IMR-90 (cell line): ENCODE measurements at regions not wholly inside any gene's neighbourhood (a gene's known extent, or its start where the extent isn't known, plus 50 kb on each side); places are given as distances from the start of the nearest gene placed in this dataset.

ENCODE experiments used
- ATAC-seq: fragments of 200-7000 bp; cut with Tn5 transposase; 2 replicates; pipeline ENCODE4 v1.9.1; 2020; ENCODE audit warnings: low read depth, mild to moderate bottlenecking, moderate library complexity
- BruUV-seq: library from RNA; stranded (reverse); fragments of 400-500 nt; replicated peaks from 2 replicates; lab custom pipeline; 2021; lab: Mats Ljungman, UMichigan
- CTCF ChIA-PET: fragments of 300-600 bp; formaldehyde crosslinking; extraction: SDS; loops from one replicate; lab custom pipeline; 2021; ENCODE audit warnings: antibody characterized with exemption; lab: Yijun Ruan, JAX
- POLR2A ChIA-PET: fragments of 300-600 bp; sonication (Branson Sonifier 250); formaldehyde crosslinking; loops from one replicate; lab custom pipeline; 2022; ENCODE audit warnings: antibody characterized with exemption; ENCODE audit not compliant: unreplicated experiment; lab: Charles Lee
- DNase-seq: peaks from one replicate; pipeline ENCODE4 v3.0.0; 2013
- H2AFZ ChIP-seq: replicated peaks from 2 replicates; pipeline ENCODE3; 2013; ENCODE audit warnings: low read length, mild to moderate bottlenecking; ENCODE audit not compliant: poor library complexity
- H2AK5ac ChIP-seq: 2 replicates; pipeline ENCODE4 v1.6.1; 2013; ENCODE audit warnings: low read depth, low read length, inconsistent platforms
- H2AK9ac ChIP-seq: replicated peaks from 2 replicates; pipeline ENCODE3; 2013; ENCODE audit warnings: mild to moderate bottlenecking, low read depth, low read length, moderate library complexity; ENCODE audit not compliant: poor library complexity
- H2BK120ac ChIP-seq: 2 replicates; pipeline ENCODE4 v1.6.1; 2013; ENCODE audit warnings: low read depth, low read length, inconsistent platforms
- H2BK15ac ChIP-seq: 3 replicates; pipeline ENCODE4 v1.6.1; 2013; ENCODE audit warnings: low read depth, low read length, inconsistent platforms
- H2BK20ac ChIP-seq: 2 replicates; pipeline ENCODE4 v1.6.1; 2013; ENCODE audit warnings: low read depth, mild to moderate bottlenecking, inconsistent platforms, low read length, moderate library complexity
- H2BK5ac ChIP-seq: 2 replicates; pipeline ENCODE4 v1.6.1; 2013; ENCODE audit warnings: mild to moderate bottlenecking, low read depth, low read length, inconsistent platforms; ENCODE audit not compliant: poor library complexity, severe bottlenecking
- H3K14ac ChIP-seq: replicated peaks from 2 replicates; pipeline ENCODE4 v1.6.1; 2013; ENCODE audit warnings: low read depth, low read length, inconsistent platforms
- H3K18ac ChIP-seq: 2 replicates; pipeline ENCODE4 v1.6.1; 2013; ENCODE audit warnings: low read depth, low read length, control low read depth
- H3K23ac ChIP-seq: 2 replicates; pipeline ENCODE4 v1.6.1; 2013; ENCODE audit warnings: low read depth, low read length, inconsistent platforms
- H3K27ac ChIP-seq: 2 replicates; pipeline ENCODE4 v1.5.1; 2013; ENCODE audit warnings: mild to moderate bottlenecking, control low read depth, low read length; ENCODE audit not compliant: insufficient read depth
- H3K27me3 ChIP-seq: 2 replicates; pipeline ENCODE4 v1.6.1; 2013; ENCODE audit warnings: low read length; ENCODE audit not compliant: control insufficient read depth, insufficient read depth
- H3K36me3 ChIP-seq: 2 replicates; pipeline ENCODE4 v1.6.1; 2013; ENCODE audit warnings: low read length, mixed read lengths; ENCODE audit not compliant: control insufficient read depth, insufficient read depth
- H3K4ac ChIP-seq: 2 replicates; pipeline ENCODE4 v1.6.1; 2013; ENCODE audit warnings: low read depth, low read length, inconsistent platforms
- H3K4me1 ChIP-seq: 2 replicates; pipeline ENCODE4 v1.6.1; 2013; ENCODE audit warnings: low read length, mixed read lengths; ENCODE audit not compliant: control insufficient read depth, insufficient read depth
- H3K4me2 ChIP-seq: 2 replicates; pipeline ENCODE4 v1.6.1; 2013; ENCODE audit warnings: low read depth, mild to moderate bottlenecking, control low read depth, low read length, moderate library complexity
- H3K4me3 ChIP-seq: 2 replicates; pipeline ENCODE4 v1.5.1; 2013; ENCODE audit warnings: low read depth, mild to moderate bottlenecking, control low read depth, low read length, moderate library complexity; ENCODE audit not compliant: insufficient read depth
- H3K56ac ChIP-seq: 2 replicates; pipeline ENCODE4 v1.6.1; 2013; ENCODE audit warnings: low read length, inconsistent platforms; ENCODE audit not compliant: insufficient read depth; ENCODE audit errors: extremely low read depth
- H3K79me1 ChIP-seq, 2 experiments: 2 replicates each; pipeline ENCODE4 v1.6.1; 2013; ENCODE audit warnings: low read length in 2 of 2, inconsistent platforms in 1 of 2, low read depth in 1 of 2
- H3K9ac ChIP-seq: 2 replicates; pipeline ENCODE4 v1.6.1; 2013; ENCODE audit warnings: low read depth, low read length, control low read depth
- H3K9me1 ChIP-seq: 2 replicates; pipeline ENCODE4 v1.6.1; 2013; ENCODE audit warnings: low read length, inconsistent platforms; ENCODE audit not compliant: insufficient read depth
- H3K9me3 ChIP-seq: 2 replicates; pipeline ENCODE4 v1.6.1; 2013; ENCODE audit warnings: low read length; ENCODE audit not compliant: control insufficient read depth, insufficient read depth
- H4K20me1 ChIP-seq: 2 replicates; pipeline ENCODE4 v1.6.1; 2013; ENCODE audit warnings: low read length, inconsistent platforms; ENCODE audit not compliant: insufficient read depth
- H4K5ac ChIP-seq: 2 replicates; pipeline ENCODE4 v1.6.1; 2013; ENCODE audit warnings: mild to moderate bottlenecking, low read depth, low read length, control low read depth
- H4K8ac ChIP-seq, 2 experiments: 2 replicates each; pipeline ENCODE4 v1.6.1; 2013; ENCODE audit warnings: low read depth in 2 of 2, low read length in 2 of 2, control low read depth in 1 of 2, inconsistent platforms in 1 of 2
- H4K91ac ChIP-seq: 2 replicates; pipeline ENCODE4 v1.6.1; 2013; ENCODE audit warnings: low read depth, low read length, inconsistent platforms; ENCODE audit not compliant: insufficient read depth
- MAFK ChIP-seq: IDR thresholded peaks from 2 replicates; pipeline ENCODE4 v1.6.1; 2012; ENCODE audit warnings: low read depth, low read length, improper control_type of control experiment
- WGBS, 2 experiments: methylation state at CpG; one replicate each; pipeline versions ENCODE4 v1.1.5 to v1.1.7; 2013; ENCODE audit warnings: missing lambda C conversion rate in 2 of 2; ENCODE audit not compliant: insufficient read length in 1 of 2; ENCODE audit errors: extremely low coverage in 2 of 2; 5-methylcytosine and 5-hydroxymethylcytosine counted together
- dilution Hi-C: fragments of 300-500 bp; cut with HindIII; formaldehyde crosslinking; loops from one replicate; pipeline ENCODE4 v1.14.3; 2018; ENCODE audit warnings: low sequenced_read_pairs; ENCODE audit not compliant: unreplicated experiment
- in situ Hi-C: fragments of 300-500 bp; cut with MboI; formaldehyde crosslinking; loops from 3 replicates; pipeline ENCODE4 v1.14.3; 2019; ENCODE audit warnings: low sequenced_read_pairs, inconsistent platforms, mixed read lengths
- intact Hi-C: fragments of 100-400 bp; cut with micrococcal nuclease; formaldehyde crosslinking; loops from 2 replicates; pipeline ENCODE4 v1.10.0; 2022

GRCh38 chr1:96998466-96998865, 276.9 kb downstream of the PTBP2 start:
- Histone ChIP-seq H2BK5ac (no peak overlapping the region), H3K27ac (no peak overlapping the region), H3K4ac (peak overlapping the region; percentile 45; the same call in 1 of the 2 replicates), H2AK9ac (no peak overlapping the region), H3K23ac (no peak overlapping the region), H4K20me1 (no peaks in the 10 kb centered on the region), H3K4me2 (no peak overlapping the region), H2AK5ac (peak overlapping the region; percentile 66; the same call in 1 of the 2 replicates), H3K4me1 (no peaks in the 10 kb centered on the region), H3K9ac (no peak overlapping the region), H2BK120ac (no peak overlapping the region), H3K36me3 (no peaks in the 10 kb centered on the region), H3K79me1 (no peaks in the 10 kb centered on the region), H4K91ac (no peak overlapping the region), H4K5ac (no peak overlapping the region; the same call in 1 of the 2 replicates), H3K27me3 (no peaks in the 10 kb centered on the region), H2BK20ac (no peak overlapping the region), H3K9me3 (no peaks in the 10 kb centered on the region), H2BK15ac (peak overlapping the region; percentile 56; the same call in 1 of the 3 replicates), H3K4me3 (no peak overlapping the region), H3K14ac (no peak overlapping the region), H3K9me1 (no peaks in the 10 kb centered on the region), H3K56ac (no peak overlapping the region), H2AFZ (peak overlapping the region; percentile 51), H3K18ac (0 out of 2 replicates have a peak overlapping the region, but pooled peaks have one; percentile 57), H4K8ac (no peak overlapping the region)
- no peak for TF ChIP-seq MAFK
- ATAC-seq (no peak), DNase-seq (no peak)
- dilution Hi-C loops = no loop called here
- intact Hi-C loops = no loop called here
- BruUV-seq = no TSS peak
- no CpG with 5 or more reads among the region's 3 CpGs for WGBS, 2 experiments
- in situ Hi-C loops = no loop called here
- ChIA-PET CTCF (no interaction called here), POLR2A (no interaction called here)
